HG03520 (cell line): ENCODE measurements at regions not wholly inside any gene's neighbourhood (a gene's known extent, or its start where the extent isn't known, plus 50 kb on each side); places are given as distances from the start of the nearest gene placed in this dataset.
"Not testable (repeated sequence)": the region's sequence is repeated elsewhere in the genome, so short reads cannot be mapped to it uniquely, and the experiment has no call there.

ENCODE experiments used
- ATAC-seq: cut with Tn5 transposase; IDR thresholded peaks from one replicate; pipeline ENCODE4 v1.9.1; 2021; ENCODE audit warnings: mild to moderate bottlenecking, moderate library complexity; ENCODE audit not compliant: unreplicated experiment

- ATAC-seq: no peak
Observed at GRCh38 chr4:83748711-83749110, 212.8 kb downstream of the GPAT3 start.

DNA sequence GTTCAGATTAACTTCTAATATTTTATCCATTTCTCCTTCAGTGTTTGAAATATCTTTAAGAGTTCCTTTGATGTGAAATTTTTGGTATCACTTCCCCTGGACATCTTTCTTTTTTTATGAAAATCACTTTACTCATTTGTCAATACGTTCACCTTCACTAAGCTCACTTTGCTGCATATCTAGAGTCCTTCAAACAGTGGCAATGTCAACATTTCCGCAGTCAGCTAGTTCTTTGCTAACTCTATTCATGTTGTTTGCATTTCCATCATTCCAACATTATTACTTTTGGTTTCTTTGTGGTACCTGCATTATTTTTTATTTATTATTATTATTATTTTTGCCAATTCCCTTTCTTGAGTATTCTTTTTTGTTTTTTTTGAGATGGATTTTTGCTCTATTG is 203.0 kb downstream of the GPAT3 start:
- no peak for ATAC-seq

- ATAC-seq: no peak
Observed at GRCh38 chr4:83734576-83734975, 198.7 kb downstream of the GPAT3 start.

GRCh38 chr4:83732114-83732635 is 196.3 kb downstream of the GPAT3 start:
- ATAC-seq: no peak

DNA sequence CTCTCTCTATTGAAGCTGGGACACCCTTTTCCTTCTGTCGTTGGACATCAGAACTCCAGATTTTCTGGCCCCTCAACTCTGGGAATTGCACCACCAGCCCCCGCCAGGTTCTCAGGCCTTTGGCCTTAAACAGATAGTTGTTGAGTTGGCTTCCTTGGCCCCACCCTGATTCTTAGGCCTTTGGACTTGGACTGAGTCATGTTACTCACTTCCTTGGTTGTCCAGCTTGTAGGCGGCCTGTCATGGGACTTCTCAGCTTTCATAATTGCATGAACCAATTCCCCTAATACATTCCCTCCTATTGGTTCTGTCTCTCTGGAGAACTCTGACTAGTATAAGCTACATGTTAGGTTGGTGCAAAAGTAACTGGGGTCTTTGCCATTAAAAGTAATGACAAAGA is 195.7 kb downstream of the GPAT3 start:
- no peak for ATAC-seq

DNA sequence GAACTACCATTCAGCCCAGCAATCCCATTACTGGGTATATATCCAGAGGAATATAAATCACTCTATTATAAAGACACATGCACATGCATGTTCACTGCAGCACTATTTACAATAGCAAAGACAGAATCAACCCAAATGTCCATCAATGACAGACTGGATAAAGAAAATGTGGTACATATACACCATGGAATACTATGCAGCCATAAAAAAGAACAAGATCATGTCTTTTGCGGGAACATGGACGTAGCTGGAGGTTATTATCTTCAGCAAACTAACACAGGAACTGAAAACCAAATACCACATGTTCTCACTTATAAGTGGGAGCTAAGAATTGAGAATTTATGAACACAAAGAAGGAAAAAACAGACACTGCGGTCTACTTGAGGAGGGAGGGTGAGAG is 195.1 kb downstream of the GPAT3 start:
- not testable (repeated sequence) for ATAC-seq

GRCh38 chr4:83728191-83728590 is 192.3 kb downstream of the GPAT3 start:
- ATAC-seq: no peak

- ATAC-seq: no peak
Observed at GRCh38 chr4:83725336-83726085, 189.6 kb downstream of the GPAT3 start.

- ATAC-seq: no peak
Observed at GRCh38 chr4:83724485-83725335, 188.8 kb downstream of the GPAT3 start.

DNA sequence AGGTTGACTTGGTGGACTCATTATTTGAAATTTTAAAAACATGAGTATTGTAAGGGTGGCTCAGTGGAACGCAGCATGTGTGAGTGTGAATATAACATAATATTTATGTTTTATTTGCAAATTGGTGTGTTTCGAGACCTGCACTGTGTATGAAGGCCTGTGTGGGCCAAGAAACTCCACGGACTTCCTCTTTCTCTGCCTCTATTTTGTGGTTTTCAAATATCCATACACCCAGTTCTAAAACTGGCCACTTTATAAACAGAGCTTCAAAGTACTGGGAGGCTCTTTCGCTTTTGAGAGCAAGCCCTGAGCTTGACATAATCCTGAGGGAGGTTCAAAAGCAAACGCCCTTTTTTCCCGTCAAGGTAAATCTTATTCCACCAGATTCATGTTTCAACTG is 187.7 kb downstream of the GPAT3 start:
- ATAC-seq: no peak

- ATAC-seq: no peak
Observed at GRCh38 chr4:83722730-83723269, 186.9 kb downstream of the GPAT3 start.

DNA sequence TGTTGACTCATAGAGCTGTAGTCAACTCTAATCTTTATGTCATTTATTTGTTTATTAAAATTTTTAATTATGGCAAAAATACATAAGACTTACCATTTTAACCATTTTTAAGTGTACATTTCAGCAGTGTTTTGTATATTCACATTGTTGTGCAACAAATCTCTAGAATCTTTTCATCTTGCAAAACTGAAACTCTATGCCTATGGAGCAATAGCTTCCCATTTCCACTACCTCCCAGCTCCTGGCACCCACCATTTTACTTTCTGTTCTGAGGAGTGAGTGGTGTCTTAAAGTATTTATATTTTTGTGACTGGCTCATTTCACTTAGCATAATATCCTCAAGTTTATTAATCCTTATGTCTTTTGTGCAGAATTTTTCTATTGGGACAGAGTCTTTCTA is 181.0 kb downstream of the GPAT3 start:
- no peak for ATAC-seq

GRCh38 chr4:83712890-83713289 is 177.0 kb downstream of the GPAT3 start:
- ATAC-seq: no peak

DNA sequence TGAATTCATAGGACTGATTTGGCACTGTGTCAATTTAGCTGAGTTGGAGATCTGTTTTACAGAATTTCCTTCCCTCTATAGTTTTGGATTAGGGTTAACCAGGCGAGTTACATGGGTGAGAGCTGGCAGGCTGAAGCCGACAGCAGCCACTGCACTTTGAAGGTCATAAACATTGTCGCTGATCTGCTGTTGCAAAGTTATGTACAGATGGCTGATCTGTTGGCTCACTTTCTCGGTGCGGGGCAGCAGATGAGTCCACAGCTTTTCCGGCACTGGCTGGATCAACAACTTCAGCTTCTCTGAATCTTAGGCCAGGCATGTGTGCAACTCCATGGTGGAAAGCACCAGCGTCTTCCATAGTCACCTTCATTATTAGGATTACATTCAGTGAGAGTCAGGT is 173.7 kb downstream of the GPAT3 start:
- no peak for ATAC-seq

DNA sequence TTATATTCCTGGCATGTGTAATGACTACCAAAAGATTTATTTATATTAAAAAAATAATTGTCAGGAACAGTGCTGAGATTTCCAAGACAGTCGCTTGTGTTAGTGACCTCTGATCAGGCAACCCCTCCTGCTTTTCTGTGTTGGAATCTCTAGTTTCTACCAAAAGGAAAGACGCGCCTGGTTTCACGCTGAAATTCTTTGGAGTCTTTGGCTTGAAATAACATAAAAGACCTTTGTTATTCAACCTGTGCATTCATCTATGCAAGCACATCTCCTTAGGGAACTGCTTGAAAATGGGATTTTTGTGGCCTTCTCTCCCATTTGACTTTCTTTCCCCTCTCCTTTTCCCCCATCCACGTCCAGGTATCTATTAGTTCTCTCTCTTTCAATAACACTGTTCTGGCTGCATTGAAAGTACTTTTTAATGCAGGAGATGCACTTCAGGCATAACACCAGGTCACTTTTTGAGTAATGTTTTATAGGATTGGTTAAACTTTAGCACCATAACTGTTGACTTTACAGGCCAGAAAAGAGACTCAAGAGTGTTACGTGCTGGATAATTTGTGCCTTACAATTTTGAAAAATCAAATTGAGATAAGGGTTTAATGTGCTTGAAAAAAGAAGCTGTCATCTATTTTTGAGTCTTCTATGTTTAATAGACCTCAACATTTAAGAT is 172.7 kb downstream of the GPAT3 start:
- no peak for ATAC-seq

DNA sequence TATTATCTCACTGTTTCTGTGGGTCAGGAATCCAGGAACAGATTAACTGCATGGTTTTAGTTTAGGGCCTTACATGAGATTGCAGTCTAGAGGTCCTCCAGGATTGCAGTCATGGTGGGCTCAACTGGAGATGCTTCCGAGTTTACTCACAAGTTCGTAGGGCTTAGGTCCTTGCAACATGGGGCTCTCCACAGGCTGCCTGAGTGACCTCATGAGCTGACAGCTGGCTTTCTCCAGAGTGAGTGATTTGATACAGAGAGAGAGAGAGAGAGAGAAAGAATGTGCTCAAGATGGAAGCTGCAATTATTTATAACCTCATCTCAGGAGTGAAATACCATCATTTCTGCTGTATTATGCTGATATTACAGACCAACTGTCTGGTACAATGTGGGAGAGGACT is 168.9 kb downstream of the GPAT3 start:
- ATAC-seq: no peak

GRCh38 chr4:83703752-83704151 is 167.8 kb downstream of the GPAT3 start:
- no peak for ATAC-seq

GRCh38 chr4:83701041-83701440 is 165.1 kb downstream of the GPAT3 start:
- no peak for ATAC-seq

DNA sequence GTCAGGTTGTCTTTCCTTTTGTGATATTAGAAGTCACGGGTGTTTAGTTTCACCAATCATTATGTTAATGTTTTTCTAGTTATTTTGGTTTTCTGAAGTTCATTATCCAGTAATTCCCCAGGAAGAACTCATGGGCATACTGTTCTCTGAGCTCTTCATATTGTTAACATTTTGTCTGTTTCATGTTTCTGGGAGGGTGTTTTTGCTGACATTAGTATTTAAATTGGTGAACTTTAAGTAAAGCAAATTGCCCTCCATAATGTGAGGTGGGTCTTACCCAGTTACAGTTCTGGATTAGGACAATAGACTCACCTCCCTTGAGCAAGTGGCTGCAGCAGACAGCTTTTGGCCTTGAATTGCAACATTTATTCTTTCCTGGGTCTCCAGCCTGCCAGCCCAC is 163.4 kb downstream of the GPAT3 start:
- no peak for ATAC-seq

DNA sequence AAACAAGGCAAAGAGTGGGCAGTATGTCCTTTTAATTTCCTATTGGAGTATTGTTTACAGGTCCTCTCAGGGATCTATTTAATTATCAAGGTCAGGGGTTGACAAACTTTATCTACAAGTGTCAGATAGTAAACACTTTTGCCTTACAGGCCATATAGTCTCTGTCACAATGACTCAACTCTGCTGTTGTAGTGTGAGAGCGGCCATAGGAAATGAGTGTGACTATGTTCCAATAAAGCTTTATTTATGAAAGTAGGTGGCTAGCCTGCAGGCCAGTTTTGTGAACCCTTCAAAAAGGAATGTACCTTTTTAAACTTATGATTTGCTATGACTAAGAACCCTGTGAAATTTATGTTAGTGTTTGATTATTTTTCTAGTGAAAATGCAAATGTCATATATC is 156.1 kb downstream of the GPAT3 start:
- ATAC-seq: no peak

GRCh38 chr4:83686166-83686565 is 150.3 kb downstream of the GPAT3 start:
- ATAC-seq: no peak
